ENCODE measurements at regions not wholly inside any gene's neighbourhood (a gene's known extent, or its start where the extent isn't known, plus 50 kb on each side); places are given as distances from the start of the nearest gene placed in this dataset.

DNA sequence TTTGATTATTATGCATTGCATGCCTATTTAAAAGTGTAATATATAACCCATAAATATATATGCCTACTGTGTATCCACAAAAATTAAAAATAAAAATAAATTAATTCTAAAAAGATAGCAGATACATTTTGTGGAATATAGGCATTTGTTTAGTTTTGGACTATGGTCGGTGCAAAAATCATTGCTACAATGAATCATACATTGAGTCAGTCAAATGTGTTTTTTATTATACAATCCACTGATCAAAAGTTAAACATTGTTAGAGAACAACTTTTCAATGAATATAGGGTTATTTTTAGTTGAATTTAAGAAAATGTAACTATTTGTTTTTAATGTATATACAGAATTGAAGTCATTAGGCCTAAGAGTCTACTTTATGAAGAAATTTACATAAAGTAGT is 885.9 kb downstream of the EFNA5 start:
- 84% methylated on average over 1 of the region's 1 CpG for WGBS
- Histone ChIP-seq H3K9ac (ENCODE audit: low read depth in 1 of 2, low read length in 2 of 2) (no peak overlapping the region), H3K4me1 (ENCODE audit: control insufficient read depth in 4 of 4, insufficient read depth in 4 of 4, low read length in 3 of 4) (no peaks in the 10 kb centered on the region), H3K36me3 (ENCODE audit: control insufficient read depth in 4 of 4, insufficient read depth in 3 of 4, low read depth in 1 of 4, low read length in 3 of 4) (no peaks in the 10 kb centered on the region), H3K27ac (ENCODE audit: low read depth in 1 of 2, low read length in 2 of 2) (no peak overlapping the region), H3K27me3 (ENCODE audit: control insufficient read depth in 4 of 4, insufficient read depth in 4 of 4, low read length in 3 of 4) (no peaks in the 10 kb centered on the region), H3K9me3 (ENCODE audit: control insufficient read depth in 4 of 4, low read length in 3 of 4) (no peaks in the 10 kb centered on the region), H3K4me3 (ENCODE audit: low read depth in 1 of 3, low read length in 3 of 3) (no peak overlapping the region)
- TF ChIP-seq ZBTB33 (IDR thresholded peaks at IDR 0.05) = no peak
- TF ChIP-seq, protein P1, sequence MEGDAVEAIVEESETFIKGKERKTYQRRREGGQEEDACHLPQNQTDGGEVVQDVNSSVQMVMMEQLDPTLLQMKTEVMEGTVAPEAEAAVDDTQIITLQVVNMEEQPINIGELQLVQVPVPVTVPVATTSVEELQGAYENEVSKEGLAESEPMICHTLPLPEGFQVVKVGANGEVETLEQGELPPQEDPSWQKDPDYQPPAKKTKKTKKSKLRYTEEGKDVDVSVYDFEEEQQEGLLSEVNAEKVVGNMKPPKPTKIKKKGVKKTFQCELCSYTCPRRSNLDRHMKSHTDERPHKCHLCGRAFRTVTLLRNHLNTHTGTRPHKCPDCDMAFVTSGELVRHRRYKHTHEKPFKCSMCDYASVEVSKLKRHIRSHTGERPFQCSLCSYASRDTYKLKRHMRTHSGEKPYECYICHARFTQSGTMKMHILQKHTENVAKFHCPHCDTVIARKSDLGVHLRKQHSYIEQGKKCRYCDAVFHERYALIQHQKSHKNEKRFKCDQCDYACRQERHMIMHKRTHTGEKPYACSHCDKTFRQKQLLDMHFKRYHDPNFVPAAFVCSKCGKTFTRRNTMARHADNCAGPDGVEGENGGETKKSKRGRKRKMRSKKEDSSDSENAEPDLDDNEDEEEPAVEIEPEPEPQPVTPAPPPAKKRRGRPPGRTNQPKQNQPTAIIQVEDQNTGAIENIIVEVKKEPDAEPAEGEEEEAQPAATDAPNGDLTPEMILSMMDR (IDR thresholded peaks at IDR 0.05; ENCODE audit: low read depth, low read length, missing input control) = no peak
- TF ChIP-seq HNF4A (conservative IDR thresholded peaks at IDR 0.05) = no peak
- TF ChIP-seq FOXA1 (IDR thresholded peaks at IDR 0.05) = no peak
- no peak for TF ChIP-seq HNF4G (IDR thresholded peaks at IDR 0.05)
- TF ChIP-seq YY1 (IDR thresholded peaks at IDR 0.05) = no peak
- no peak for TF ChIP-seq RXRA (IDR thresholded peaks at IDR 0.05)
- no peak for TF ChIP-seq GABPA (IDR thresholded peaks at IDR 0.05 in 1 of 2, conservative IDR thresholded peaks at IDR 0.05 in 1 of 2)
- no peak for TF ChIP-seq FOXA2 (IDR thresholded peaks at IDR 0.05)
- TF ChIP-seq, protein P2, sequence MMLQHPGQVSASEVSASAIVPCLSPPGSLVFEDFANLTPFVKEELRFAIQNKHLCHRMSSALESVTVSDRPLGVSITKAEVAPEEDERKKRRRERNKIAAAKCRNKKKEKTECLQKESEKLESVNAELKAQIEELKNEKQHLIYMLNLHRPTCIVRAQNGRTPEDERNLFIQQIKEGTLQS (IDR thresholded peaks at IDR 0.05) = no peak
- no peak for TF ChIP-seq JUND (IDR thresholded peaks at IDR 0.05)
- TF ChIP-seq RAD21 (IDR thresholded peaks at IDR 0.05) = no peak
- no peak for TF ChIP-seq TAF1 (conservative IDR thresholded peaks at IDR 0.05)
- TF ChIP-seq SP1 (IDR thresholded peaks at IDR 0.05) = no peak
- no peak for TF ChIP-seq NR2F2 (IDR thresholded peaks at IDR 0.05)
- no peak for TF ChIP-seq REST (IDR thresholded peaks at IDR 0.05)
- no peak for DNase-seq (ENCODE audit: low spot score)

- Histone ChIP-seq H3K9me3 (ENCODE audit: control insufficient read depth in 4 of 4, low read length in 3 of 4) (no peaks in the 10 kb centered on the region), H3K9ac (ENCODE audit: low read depth in 1 of 2, low read length in 2 of 2) (no peak overlapping the region), H3K27me3 (ENCODE audit: control insufficient read depth in 4 of 4, insufficient read depth in 4 of 4, low read length in 3 of 4) (no peaks in the 10 kb centered on the region), H3K36me3 (ENCODE audit: control insufficient read depth in 4 of 4, insufficient read depth in 3 of 4, low read depth in 1 of 4, low read length in 3 of 4) (no peaks in the 10 kb centered on the region), H3K4me1 (ENCODE audit: control insufficient read depth in 4 of 4, insufficient read depth in 4 of 4, low read length in 3 of 4) (no peaks in the 10 kb centered on the region), H3K27ac (ENCODE audit: low read depth in 1 of 2, low read length in 2 of 2) (no peak overlapping the region), H3K4me3 (ENCODE audit: low read depth in 1 of 3, low read length in 3 of 3) (no peak overlapping the region)
- no peak for DNase-seq (ENCODE audit: low spot score)
- 69% methylated on average over 2 of the region's 2 CpGs for WGBS
- TF ChIP-seq JUND (IDR thresholded peaks at IDR 0.05) (no peak), HNF4A (conservative IDR thresholded peaks at IDR 0.05) (no peak), TAF1 (conservative IDR thresholded peaks at IDR 0.05) (no peak), FOXA2 (IDR thresholded peaks at IDR 0.05) (no peak), SP1 (IDR thresholded peaks at IDR 0.05) (no peak), ZBTB33 (IDR thresholded peaks at IDR 0.05) (no peak), YY1 (IDR thresholded peaks at IDR 0.05) (no peak), GABPA (IDR thresholded peaks at IDR 0.05 in 1 of 2, conservative IDR thresholded peaks at IDR 0.05 in 1 of 2) (no peak), NR2F2 (IDR thresholded peaks at IDR 0.05) (no peak), HNF4G (IDR thresholded peaks at IDR 0.05) (no peak), EGR1 (IDR thresholded peaks at IDR 0.05; ENCODE audit: low read depth in 2 of 2) (no peak), RXRA (IDR thresholded peaks at IDR 0.05) (no peak), REST (IDR thresholded peaks at IDR 0.05) (no peak)
- TF ChIP-seq, protein P3, sequence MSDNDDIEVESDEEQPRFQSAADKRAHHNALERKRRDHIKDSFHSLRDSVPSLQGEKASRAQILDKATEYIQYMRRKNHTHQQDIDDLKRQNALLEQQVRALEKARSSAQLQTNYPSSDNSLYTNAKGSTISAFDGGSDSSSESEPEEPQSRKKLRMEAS (IDR thresholded peaks at IDR 0.05) = no peak
- TF ChIP-seq, protein P2 (IDR thresholded peaks at IDR 0.05) = no peak
Measured at GRCh38 chr5:106780355-106780754, 890.4 kb downstream of the EFNA5 start.

Measured in liver (tissue), 8 donors.